ENCODE measurements at regions not wholly inside any gene's neighbourhood (a gene's known extent, or its start where the extent isn't known, plus 50 kb on each side); places are given as distances from the start of the nearest gene placed in this dataset.

DNA sequence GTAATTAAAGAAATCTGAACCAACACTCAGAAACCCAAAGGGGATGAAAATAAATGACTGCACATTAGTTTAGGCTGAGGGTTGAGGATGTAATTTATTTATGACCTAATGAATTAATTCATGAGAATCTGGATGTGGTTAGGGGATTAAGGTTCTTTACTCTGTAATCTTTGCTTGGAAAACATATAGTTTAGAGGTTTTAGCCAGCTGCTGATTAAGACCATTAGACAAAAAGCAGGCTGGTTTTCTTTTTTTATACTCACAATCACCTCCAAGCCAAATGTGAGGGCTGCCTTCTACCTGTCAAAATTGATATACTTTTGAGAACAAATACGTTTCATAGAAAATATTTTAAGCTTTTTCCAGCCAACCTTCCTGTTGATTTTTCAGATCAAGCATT is 2705.8 kb downstream of the PCDH7 start:
- no peak for TF ChIP-seq EZH2 (IDR thresholded peaks at IDR 0.05; ENCODE audit: low read length, missing control alignments)
- TF ChIP-seq, protein P1, sequence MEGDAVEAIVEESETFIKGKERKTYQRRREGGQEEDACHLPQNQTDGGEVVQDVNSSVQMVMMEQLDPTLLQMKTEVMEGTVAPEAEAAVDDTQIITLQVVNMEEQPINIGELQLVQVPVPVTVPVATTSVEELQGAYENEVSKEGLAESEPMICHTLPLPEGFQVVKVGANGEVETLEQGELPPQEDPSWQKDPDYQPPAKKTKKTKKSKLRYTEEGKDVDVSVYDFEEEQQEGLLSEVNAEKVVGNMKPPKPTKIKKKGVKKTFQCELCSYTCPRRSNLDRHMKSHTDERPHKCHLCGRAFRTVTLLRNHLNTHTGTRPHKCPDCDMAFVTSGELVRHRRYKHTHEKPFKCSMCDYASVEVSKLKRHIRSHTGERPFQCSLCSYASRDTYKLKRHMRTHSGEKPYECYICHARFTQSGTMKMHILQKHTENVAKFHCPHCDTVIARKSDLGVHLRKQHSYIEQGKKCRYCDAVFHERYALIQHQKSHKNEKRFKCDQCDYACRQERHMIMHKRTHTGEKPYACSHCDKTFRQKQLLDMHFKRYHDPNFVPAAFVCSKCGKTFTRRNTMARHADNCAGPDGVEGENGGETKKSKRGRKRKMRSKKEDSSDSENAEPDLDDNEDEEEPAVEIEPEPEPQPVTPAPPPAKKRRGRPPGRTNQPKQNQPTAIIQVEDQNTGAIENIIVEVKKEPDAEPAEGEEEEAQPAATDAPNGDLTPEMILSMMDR (conservative IDR thresholded peaks at IDR 0.05 in 1 of 2, IDR thresholded peaks at IDR 0.05 in 1 of 2; ENCODE audit: low read depth in 1 of 2, low read length in 2 of 2) = no peak

Measured in fibroblast of lung (primary cell).